ENCODE measurements at regions not wholly inside any gene's neighbourhood (a gene's known extent, or its start where the extent isn't known, plus 50 kb on each side); places are given as distances from the start of the nearest gene placed in this dataset.
"Not testable (repeated sequence)": the region's sequence is repeated elsewhere in the genome, so short reads cannot be mapped to it uniquely, and the experiment has no call there.

DNA sequence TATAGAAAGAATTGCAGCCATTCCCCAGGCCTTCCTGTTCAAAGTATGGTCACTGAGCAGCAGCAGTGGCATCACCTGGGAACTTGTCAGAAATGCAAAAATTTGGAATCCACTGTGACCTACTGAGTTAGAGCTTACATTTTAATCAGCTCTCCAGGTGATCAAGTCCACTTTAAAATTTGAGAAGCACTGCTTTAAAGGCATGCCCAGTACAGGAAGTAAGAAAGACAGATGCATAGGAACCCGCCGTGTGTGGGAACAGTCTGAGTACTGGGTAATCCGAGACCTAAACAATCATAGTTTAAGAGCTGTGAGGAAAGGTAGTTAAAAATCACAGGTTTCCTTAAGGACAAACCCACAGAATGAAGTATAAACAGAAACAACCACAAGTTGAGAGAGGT lies 462.4 kb downstream of the RAB38 start:
- intact Hi-C loops (cut with DNase I), result no loop called here
- WGBS, 4 donors, result 43 to 51% (median 48%) methylated on average over 3 of the region's 3 CpGs
- TF ChIP-seq, protein P1, sequence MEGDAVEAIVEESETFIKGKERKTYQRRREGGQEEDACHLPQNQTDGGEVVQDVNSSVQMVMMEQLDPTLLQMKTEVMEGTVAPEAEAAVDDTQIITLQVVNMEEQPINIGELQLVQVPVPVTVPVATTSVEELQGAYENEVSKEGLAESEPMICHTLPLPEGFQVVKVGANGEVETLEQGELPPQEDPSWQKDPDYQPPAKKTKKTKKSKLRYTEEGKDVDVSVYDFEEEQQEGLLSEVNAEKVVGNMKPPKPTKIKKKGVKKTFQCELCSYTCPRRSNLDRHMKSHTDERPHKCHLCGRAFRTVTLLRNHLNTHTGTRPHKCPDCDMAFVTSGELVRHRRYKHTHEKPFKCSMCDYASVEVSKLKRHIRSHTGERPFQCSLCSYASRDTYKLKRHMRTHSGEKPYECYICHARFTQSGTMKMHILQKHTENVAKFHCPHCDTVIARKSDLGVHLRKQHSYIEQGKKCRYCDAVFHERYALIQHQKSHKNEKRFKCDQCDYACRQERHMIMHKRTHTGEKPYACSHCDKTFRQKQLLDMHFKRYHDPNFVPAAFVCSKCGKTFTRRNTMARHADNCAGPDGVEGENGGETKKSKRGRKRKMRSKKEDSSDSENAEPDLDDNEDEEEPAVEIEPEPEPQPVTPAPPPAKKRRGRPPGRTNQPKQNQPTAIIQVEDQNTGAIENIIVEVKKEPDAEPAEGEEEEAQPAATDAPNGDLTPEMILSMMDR (IDR thresholded peaks at IDR 0.05), result no peak
- no peak for TF ChIP-seq POLR2A (IDR thresholded peaks at IDR 0.05)
- ATAC-seq (no peak), DNase-seq (no peak)
- Histone ChIP-seq H3K27ac (no peak overlapping the region), H3K9me3 (no peaks in the 10 kb centered on the region), H3K27me3 (peaks cover 0 to 8% (median 0%) of the 10 kb centered on the region in 9 donors), H3K4me3 (no peak overlapping the region), H3K4me1 (no peaks in the 10 kb centered on the region), H3K36me3 (no peaks in the 10 kb centered on the region)

DNA sequence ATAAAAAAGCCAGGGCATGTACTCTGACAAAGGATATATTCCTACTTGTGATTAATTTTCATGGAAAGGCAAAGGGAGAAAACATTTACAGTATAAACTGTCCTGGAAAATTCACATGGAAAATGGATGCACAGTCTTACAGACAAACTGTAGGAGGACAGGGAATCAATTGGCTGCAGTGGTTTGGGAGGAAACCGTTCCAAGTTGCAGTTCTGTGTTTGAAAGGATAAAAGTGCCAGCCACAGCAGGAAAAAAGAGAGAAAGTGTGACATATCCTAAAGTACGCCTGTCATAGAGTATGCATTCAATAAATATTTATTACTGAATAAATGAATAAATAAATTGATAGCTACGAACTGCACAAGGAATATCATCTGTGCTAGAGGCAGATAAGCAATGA lies 462.9 kb downstream of the RAB38 start:
- Histone ChIP-seq H3K9me3 (no peaks in the 10 kb centered on the region), H3K4me1 (no peaks in the 10 kb centered on the region), H3K27ac (no peak overlapping the region), H3K36me3 (no peaks in the 10 kb centered on the region), H3K4me3 (no peak overlapping the region), H3K27me3 (peaks cover 0 to 8% (median 0%) of the 10 kb centered on the region in 9 donors)
- TF ChIP-seq, protein P1 (IDR thresholded peaks at IDR 0.05), result no peak
- ATAC-seq (no peak), DNase-seq (no peak)
- intact Hi-C loops (cut with DNase I), result no loop called here
- WGBS, 4 donors, result 42 to 64% (median 44%) methylated on average over 3 of the region's 3 CpGs

DNA sequence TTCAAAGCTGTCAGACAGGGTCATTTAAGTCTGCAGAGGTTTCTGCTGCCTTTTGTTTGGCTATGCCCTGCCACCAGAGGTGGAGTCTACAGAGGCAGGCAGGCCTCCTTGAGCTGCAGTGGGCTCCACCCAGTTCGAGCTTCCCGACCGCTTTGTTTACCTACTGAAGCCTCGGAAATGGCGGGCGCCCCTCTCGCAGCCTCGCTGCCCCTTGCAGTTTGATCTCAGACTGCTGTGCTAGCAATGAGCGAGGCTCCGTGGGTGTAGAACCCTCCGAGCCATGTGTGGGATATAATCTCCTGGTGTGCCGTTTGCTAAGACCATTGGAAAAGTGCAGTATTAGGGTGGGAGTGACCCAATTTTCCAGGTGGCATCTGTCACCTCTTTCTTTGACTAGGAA lies 471.7 kb downstream of the RAB38 start:
- peak in 1 of 5 donors; percentile 49 for DNase-seq
- H3K4me1 ChIP-seq; H3K27me3 ChIP-seq; H3K27ac ChIP-seq; intact Hi-C loops (cut with DNase I); H3K36me3 ChIP-seq; H3K4me3 ChIP-seq; ATAC-seq: not testable (repeated sequence)
- H3K9me3 ChIP-seq, result peaks cover 0 to 15% (median 2%) of the 10 kb centered on the region in 12 donors
- 84 to 91% (median 87%) methylated on average over 12 of the region's 12 CpGs for WGBS, 4 donors

DNA sequence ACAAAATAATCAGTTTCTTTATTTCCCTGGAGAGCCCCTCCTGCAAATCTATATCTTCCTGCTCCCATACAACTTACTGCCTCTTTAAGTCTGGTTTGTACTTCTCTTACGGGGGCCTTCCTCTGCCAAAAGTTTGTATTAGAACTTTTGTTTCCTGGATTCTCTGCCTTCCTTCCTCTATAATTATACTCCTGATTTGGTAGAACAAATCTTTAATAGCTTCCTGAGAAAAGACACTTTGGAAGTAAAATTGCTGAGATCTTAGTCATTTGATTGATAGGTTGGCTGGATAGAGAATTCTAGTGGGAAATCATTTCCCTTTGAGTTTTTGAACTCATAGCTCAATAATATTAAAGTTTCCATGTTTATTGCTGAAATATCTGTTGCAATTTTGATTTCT lies 499.2 kb downstream of the RAB38 start:
- ATAC-seq (no peak), DNase-seq (no peak)
- Histone ChIP-seq H3K27me3 (no peaks in the 10 kb centered on the region), H3K4me1 (no peaks in the 10 kb centered on the region), H3K36me3 (no peaks in the 10 kb centered on the region), H3K9me3 (no peaks in the 10 kb centered on the region), H3K27ac (no peak overlapping the region), H3K4me3 (no peak overlapping the region)
- TF ChIP-seq, protein P1 (IDR thresholded peaks at IDR 0.05), result no peak
- TF ChIP-seq POLR2A (IDR thresholded peaks at IDR 0.05), result no peak
- 41 to 61% (median 47%) methylated on average over 1 of the region's 1 CpG for WGBS, 4 donors
- intact Hi-C loops (cut with DNase I), result no loop called here

DNA sequence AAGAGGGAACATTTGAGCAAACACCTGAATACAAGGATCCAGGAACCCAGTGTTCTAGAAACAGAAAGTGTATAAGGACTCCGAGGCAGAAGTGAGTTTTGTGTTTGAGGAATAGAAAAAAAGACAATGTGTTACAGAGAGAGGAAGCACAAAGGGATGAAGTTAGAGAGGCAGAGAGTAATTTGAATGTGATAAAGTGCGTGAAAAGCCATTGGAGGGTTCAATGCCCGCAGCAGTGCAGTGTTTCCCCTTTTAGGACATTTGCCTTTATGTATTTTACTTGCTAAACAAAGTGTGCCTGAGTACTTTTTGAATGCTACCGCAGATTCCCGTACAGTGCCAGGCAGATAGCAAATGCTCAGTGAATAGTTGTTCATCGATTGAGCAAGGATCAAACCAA lies 508.5 kb downstream of the RAB38 start:
- no peaks in the 10 kb centered on the region for H3K9me3 ChIP-seq
- no peak for ATAC-seq
- no peak overlapping the region for H3K4me3 ChIP-seq
- no peaks in the 10 kb centered on the region for H3K36me3 ChIP-seq
- H3K27ac ChIP-seq, result no peak overlapping the region
- H3K4me1 ChIP-seq, result no peaks in the 10 kb centered on the region
- DNase-seq, result no peak
- no peaks in the 10 kb centered on the region for H3K27me3 ChIP-seq
- intact Hi-C loops (cut with DNase I), result no loop called here
- WGBS, 4 donors, result 80 to 91% (median 87%) methylated on average over 6 of the region's 6 CpGs
- TF ChIP-seq, protein P1 (IDR thresholded peaks at IDR 0.05), result no peak

Measured in heart left ventricle (tissue), 16 donors.